ENCODE measurements at regions not wholly inside any gene's neighbourhood (a gene's known extent, or its start where the extent isn't known, plus 50 kb on each side); places are given as distances from the start of the nearest gene placed in this dataset.

DNA sequence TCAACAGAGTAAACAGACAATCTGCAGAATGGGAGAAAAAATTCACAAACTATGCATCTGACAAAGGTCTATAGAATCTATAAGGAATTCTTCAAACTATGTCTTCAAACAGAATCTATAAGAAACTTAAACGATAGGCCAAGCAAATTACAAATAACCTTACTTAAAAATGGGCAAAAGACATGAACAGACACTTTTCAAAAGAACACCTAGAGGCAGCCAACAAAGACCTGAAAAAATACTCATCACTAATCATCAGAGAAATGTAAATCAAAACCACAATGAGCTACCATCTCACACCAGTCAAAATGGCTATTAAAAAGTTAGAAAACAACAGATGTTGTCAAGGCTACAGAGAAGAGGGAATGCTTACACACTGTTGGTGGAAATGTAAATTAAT is 81.3 kb downstream of the ID4 start:
- TF ChIP-seq, protein P1, sequence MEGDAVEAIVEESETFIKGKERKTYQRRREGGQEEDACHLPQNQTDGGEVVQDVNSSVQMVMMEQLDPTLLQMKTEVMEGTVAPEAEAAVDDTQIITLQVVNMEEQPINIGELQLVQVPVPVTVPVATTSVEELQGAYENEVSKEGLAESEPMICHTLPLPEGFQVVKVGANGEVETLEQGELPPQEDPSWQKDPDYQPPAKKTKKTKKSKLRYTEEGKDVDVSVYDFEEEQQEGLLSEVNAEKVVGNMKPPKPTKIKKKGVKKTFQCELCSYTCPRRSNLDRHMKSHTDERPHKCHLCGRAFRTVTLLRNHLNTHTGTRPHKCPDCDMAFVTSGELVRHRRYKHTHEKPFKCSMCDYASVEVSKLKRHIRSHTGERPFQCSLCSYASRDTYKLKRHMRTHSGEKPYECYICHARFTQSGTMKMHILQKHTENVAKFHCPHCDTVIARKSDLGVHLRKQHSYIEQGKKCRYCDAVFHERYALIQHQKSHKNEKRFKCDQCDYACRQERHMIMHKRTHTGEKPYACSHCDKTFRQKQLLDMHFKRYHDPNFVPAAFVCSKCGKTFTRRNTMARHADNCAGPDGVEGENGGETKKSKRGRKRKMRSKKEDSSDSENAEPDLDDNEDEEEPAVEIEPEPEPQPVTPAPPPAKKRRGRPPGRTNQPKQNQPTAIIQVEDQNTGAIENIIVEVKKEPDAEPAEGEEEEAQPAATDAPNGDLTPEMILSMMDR (IDR thresholded peaks at IDR 0.05 in 4 of 5, conservative IDR thresholded peaks at IDR 0.05 in 1 of 5): no peak
- TF ChIP-seq POLR2A (IDR thresholded peaks at IDR 0.05): no peak
- Histone ChIP-seq H3K27me3 (no peaks in the 10 kb centered on the region), H3K4me3 (no peak overlapping the region), H3K9me3 (no peaks in the 10 kb centered on the region), H3K27ac (no peak overlapping the region), H3K36me3 (no peaks in the 10 kb centered on the region), H3K4me1 (no peaks in the 10 kb centered on the region)
- DNase-seq (no peak), ATAC-seq (no peak)
- intact Hi-C loops (cut with DNase I; ENCODE audit: low total_unique reads): no loop called here
- in situ Hi-C loops (cut with MboI; ENCODE audit: low sequenced_read_pairs in 4 of 4): no loop called here

DNA sequence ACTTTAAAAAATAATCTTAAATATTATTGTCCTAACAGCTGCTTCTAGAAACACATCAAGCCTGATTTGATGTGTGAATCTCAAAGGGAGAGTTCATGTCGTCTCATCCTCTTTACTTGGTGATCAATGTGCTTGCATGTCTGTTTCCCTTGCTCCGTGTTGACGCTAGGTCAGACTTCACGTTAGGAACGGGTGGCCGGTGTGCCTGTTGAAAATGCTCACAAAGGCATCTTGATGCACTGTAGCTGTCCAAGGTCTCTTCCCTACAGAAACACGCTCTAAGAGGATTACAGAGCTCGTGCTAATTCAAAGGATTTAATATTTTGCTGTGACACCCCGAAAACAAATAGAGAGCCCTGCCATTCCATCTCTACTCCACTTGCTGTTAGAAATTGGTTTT is 84.6 kb downstream of the ID4 start:
- ATAC-seq (no peak), DNase-seq (no peak)
- intact Hi-C loops (cut with DNase I; ENCODE audit: low total_unique reads): no loop called here
- Histone ChIP-seq H3K27ac (no peak overlapping the region), H3K4me1 (no peaks in the 10 kb centered on the region), H3K9me3 (no peaks in the 10 kb centered on the region), H3K36me3 (no peaks in the 10 kb centered on the region), H3K4me3 (no peak overlapping the region), H3K27me3 (no peaks in the 10 kb centered on the region)
- in situ Hi-C loops (cut with MboI; ENCODE audit: low sequenced_read_pairs in 4 of 4): no loop called here
- TF ChIP-seq, protein P1 (IDR thresholded peaks at IDR 0.05 in 4 of 5, conservative IDR thresholded peaks at IDR 0.05 in 1 of 5): no peak
- TF ChIP-seq POLR2A (IDR thresholded peaks at IDR 0.05): no peak

DNA sequence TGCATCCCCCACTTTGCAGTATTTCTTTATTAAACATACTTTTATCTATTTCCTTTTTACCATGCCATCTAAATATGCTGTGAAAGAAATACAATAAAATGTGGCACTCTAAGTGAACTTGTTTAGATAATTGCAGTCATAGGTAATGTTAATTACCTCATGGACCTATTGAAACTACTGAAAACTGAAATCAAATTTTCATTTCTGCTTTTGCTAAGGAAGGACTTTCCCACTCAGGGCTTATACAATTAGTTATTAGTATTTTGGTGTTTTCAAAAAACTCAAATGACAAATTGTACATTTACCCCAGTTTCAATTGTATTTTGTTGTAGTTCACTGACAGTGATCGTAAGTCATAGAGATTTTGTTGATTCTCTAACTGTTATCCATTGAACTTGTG is 88.4 kb downstream of the ID4 start:
- Histone ChIP-seq H3K9me3 (no peaks in the 10 kb centered on the region), H3K4me1 (no peaks in the 10 kb centered on the region), H3K4me3 (no peak overlapping the region), H3K36me3 (no peaks in the 10 kb centered on the region), H3K27me3 (no peaks in the 10 kb centered on the region), H3K27ac (no peak overlapping the region)
- in situ Hi-C loops (cut with MboI; ENCODE audit: low sequenced_read_pairs in 4 of 4) (no loop called here), intact Hi-C loops (cut with DNase I; ENCODE audit: low total_unique reads) (no loop called here)
- ATAC-seq (no peak), DNase-seq (no peak)
- TF ChIP-seq, protein P1 (IDR thresholded peaks at IDR 0.05 in 4 of 5, conservative IDR thresholded peaks at IDR 0.05 in 1 of 5): no peak
- no peak for TF ChIP-seq POLR2A (IDR thresholded peaks at IDR 0.05)

DNA sequence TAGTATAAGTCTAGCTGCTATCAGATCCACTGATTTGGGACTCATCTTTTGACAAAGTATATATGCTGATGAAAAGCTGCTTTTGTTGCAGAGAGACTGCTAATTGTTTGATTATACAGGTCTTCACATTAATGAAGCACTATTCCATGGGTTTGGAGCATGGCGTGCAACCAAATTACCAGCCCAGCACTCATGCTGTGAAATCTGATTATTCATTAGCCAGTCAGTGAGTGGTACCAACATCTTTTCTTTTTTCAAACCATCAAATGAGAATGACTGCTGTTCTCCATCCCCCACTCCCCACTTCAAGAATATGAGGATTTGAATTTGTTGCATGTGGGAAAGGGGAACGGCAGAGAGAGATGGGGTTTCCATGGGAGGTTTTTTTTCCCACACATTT is 91.3 kb downstream of the ID4 start:
- in situ Hi-C loops (cut with MboI; ENCODE audit: low sequenced_read_pairs in 4 of 4) (no loop called here), intact Hi-C loops (cut with DNase I; ENCODE audit: low total_unique reads) (no loop called here)
- no peak for DNase-seq
- Histone ChIP-seq H3K27me3 (no peaks in the 10 kb centered on the region), H3K4me1 (no peaks in the 10 kb centered on the region), H3K36me3 (no peaks in the 10 kb centered on the region), H3K27ac (no peak overlapping the region), H3K4me3 (no peak overlapping the region), H3K9me3 (no peaks in the 10 kb centered on the region)
- no peak for ATAC-seq
- TF ChIP-seq POLR2A (IDR thresholded peaks at IDR 0.05): no peak
- TF ChIP-seq, protein P1 (IDR thresholded peaks at IDR 0.05 in 4 of 5, conservative IDR thresholded peaks at IDR 0.05 in 1 of 5): no peak

DNA sequence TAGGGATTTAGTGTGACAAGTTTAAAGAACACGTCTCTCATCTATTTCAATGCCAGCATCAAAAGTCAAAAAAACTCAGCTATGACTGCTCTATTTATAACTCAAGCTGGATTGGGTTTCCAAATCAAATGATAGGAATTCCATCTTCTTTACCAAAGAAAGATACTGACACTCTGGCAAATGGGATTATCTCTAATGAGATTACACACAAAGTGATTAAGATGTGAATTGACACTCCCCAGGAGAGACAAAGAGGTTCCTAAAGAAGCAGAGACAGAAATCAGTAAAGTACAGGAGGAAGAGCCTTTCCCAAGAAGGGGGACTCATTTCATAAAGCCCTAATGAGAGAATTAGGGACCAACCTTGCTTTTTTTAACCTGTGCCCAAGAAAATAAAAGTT is 92.1 kb downstream of the ID4 start:
- ATAC-seq: no peak
- Histone ChIP-seq H3K36me3 (no peaks in the 10 kb centered on the region), H3K27ac (no peak overlapping the region), H3K9me3 (no peaks in the 10 kb centered on the region), H3K27me3 (no peaks in the 10 kb centered on the region), H3K4me3 (no peak overlapping the region), H3K4me1 (no peaks in the 10 kb centered on the region)
- no peak for TF ChIP-seq POLR2A (IDR thresholded peaks at IDR 0.05)
- TF ChIP-seq, protein P1 (IDR thresholded peaks at IDR 0.05 in 4 of 5, conservative IDR thresholded peaks at IDR 0.05 in 1 of 5): no peak
- intact Hi-C loops (cut with DNase I; ENCODE audit: low total_unique reads): no loop called here
- in situ Hi-C loops (cut with MboI; ENCODE audit: low sequenced_read_pairs in 4 of 4): no loop called here
- DNase-seq: no peak
